ENCODE measurements at regions not wholly inside any gene's neighbourhood (a gene's known extent, or its start where the extent isn't known, plus 50 kb on each side); places are given as distances from the start of the nearest gene placed in this dataset.

- no peak for TF ChIP-seq POLR2A (IDR thresholded peaks at IDR 0.05; ENCODE audit: low read length)
- no peak for TF ChIP-seq GATA1 (IDR thresholded peaks at IDR 0.05; ENCODE audit: low read depth, low read length)
These were observed 190.7 kb upstream of the TYRP1 start for GRCh38 chr9:12502520-12502919.
